C4-2B (cell line): ENCODE measurements at regions not wholly inside any gene's neighbourhood (a gene's known extent, or its start where the extent isn't known, plus 50 kb on each side); places are given as distances from the start of the nearest gene placed in this dataset.
"Not testable (repeated sequence)": the region's sequence is repeated elsewhere in the genome, so short reads cannot be mapped to it uniquely, and the experiment has no call there.

ENCODE experiments used
- H3K27ac ChIP-seq: fragments of 450-650 bp; 2 replicates; pipeline ENCODE4 v1.5.1; 2017
- ZFX ChIP-seq: fragments of 450-650 bp; IDR thresholded peaks from 2 replicates; pipeline ENCODE4 v1.6.1; 2017
- TF ChIP-seq, protein P1 (sequence below): fragments of 450-650 bp; conservative IDR thresholded peaks from 2 replicates; pipeline ENCODE4 v1.5.1; 2017; ENCODE audit warnings: mild to moderate bottlenecking

- TF ChIP-seq, protein P1, sequence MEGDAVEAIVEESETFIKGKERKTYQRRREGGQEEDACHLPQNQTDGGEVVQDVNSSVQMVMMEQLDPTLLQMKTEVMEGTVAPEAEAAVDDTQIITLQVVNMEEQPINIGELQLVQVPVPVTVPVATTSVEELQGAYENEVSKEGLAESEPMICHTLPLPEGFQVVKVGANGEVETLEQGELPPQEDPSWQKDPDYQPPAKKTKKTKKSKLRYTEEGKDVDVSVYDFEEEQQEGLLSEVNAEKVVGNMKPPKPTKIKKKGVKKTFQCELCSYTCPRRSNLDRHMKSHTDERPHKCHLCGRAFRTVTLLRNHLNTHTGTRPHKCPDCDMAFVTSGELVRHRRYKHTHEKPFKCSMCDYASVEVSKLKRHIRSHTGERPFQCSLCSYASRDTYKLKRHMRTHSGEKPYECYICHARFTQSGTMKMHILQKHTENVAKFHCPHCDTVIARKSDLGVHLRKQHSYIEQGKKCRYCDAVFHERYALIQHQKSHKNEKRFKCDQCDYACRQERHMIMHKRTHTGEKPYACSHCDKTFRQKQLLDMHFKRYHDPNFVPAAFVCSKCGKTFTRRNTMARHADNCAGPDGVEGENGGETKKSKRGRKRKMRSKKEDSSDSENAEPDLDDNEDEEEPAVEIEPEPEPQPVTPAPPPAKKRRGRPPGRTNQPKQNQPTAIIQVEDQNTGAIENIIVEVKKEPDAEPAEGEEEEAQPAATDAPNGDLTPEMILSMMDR: no peak
- no peak for TF ChIP-seq ZFX
- no peak overlapping the region for H3K27ac ChIP-seq
These were observed 202.2 kb upstream of the VLDLR start for GRCh38 chr9:2419347-2419746.

DNA sequence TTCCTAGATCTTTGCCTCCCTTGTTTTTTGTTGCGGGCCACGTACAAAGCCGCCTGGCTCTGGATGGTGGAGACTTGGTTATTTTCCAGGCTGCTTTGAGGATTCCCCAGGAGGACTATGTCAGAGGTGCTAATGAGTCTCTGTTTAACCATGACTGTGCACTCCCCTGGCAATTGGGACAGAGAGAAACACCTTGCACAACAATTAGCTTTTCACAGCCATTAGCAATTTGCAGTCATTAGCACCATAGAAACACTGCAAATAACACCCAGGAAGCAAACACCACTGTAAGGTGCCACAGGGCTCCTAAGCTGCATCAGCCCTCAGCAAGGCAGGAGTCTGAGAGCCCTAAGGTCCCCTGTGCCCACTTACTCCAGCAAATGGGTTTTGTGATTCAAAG lies 201.0 kb upstream of the VLDLR start:
- TF ChIP-seq, protein P1: no peak
- TF ChIP-seq ZFX: no peak

DNA sequence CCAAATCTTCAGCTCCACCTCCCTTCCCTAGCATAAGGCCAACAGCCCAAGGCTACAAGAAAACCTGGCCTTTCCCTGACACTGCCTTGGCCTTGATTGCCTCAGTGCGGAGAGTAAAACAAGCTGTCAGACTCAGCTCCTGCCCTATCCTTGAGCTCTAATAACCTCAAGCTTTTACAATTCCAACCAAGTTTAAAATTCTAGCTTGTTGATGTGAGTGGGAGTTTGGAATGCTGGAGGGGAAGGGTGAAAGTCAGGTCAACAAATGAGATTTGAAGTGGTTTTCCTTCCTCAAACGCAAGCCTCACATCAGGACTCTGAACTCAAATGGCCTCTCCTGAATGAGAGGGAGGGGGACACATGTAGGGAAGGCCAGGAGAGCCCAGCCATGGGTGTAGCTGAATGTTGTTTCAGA lies 197.0 kb upstream of the VLDLR start:
- no peak for TF ChIP-seq ZFX
- TF ChIP-seq, protein P1: no peak

More for the DNA sequence above, 201.0 kb upstream of the VLDLR start:
- no peak overlapping the region; the same call in 1 of the 2 replicates for H3K27ac ChIP-seq

GRCh38 chr9:2425676-2426075 lies 195.9 kb upstream of the VLDLR start:
- no peak overlapping the region; the same call in 1 of the 2 replicates for H3K27ac ChIP-seq

More for the DNA sequence above, 197.0 kb upstream of the VLDLR start:
- no peak overlapping the region; the same call in 1 of the 2 replicates for H3K27ac ChIP-seq

GRCh38 chr9:2427120-2427891 lies 194.3 kb upstream of the VLDLR start:
- peak overlapping the region; percentile 73 for H3K27ac ChIP-seq
- TF ChIP-seq, protein P1: no peak
- no peak for TF ChIP-seq ZFX

More at GRCh38 chr9:2425676-2426075, 195.9 kb upstream of the VLDLR start:
- no peak for TF ChIP-seq ZFX
- TF ChIP-seq, protein P1: no peak

- no peak for TF ChIP-seq ZFX
- TF ChIP-seq, protein P1: no peak
- no peak overlapping the region for H3K27ac ChIP-seq
These were observed 181.6 kb upstream of the VLDLR start for GRCh38 chr9:2439957-2440356.

DNA sequence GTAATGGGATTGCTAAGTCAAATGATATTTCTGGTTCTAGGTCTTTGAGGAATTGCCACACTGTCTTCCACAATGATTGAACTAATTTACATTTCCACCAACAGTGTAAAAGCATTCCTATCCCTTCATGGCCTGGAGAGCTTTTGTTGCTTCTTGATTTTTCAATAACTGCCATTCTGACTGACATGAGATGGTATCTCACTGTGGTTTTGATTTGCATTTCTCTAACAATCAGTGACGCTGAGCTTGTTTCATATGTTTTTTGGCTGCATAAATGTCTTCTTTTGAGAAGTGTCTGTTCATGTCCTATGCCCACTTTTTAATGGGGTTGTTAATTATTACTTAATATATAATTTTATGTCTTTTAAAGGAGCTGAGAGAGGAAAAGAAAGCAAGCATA lies 177.7 kb upstream of the VLDLR start:
- H3K27ac ChIP-seq: not testable (repeated sequence)
